C1 segment of cervical spinal cord (tissue), 14 donors: ENCODE measurements at regions not wholly inside any gene's neighbourhood (a gene's known extent, or its start where the extent isn't known, plus 50 kb on each side); places are given as distances from the start of the nearest gene placed in this dataset.
A peak's percentile ranks its signal among the peaks of the same experiment; 100 is the strongest.

Experiments
- DNase-seq, 14 donors: peaks; one replicate each; lab custom pipeline; 2025; lab: John Stamatoyannopoulos, UW

- DNase-seq: no peak
These were observed 561.5 kb downstream of the BCOR start for GRCh38 chrX:39536211-39536610.

- no peak for DNase-seq
These were observed 555.9 kb downstream of the BCOR start for GRCh38 chrX:39541881-39542280.

GRCh38 chrX:39542316-39542715 is 555.4 kb downstream of the BCOR start:
- DNase-seq: no peak

- no peak for DNase-seq
These were observed 546.9 kb downstream of the BCOR start for GRCh38 chrX:39550795-39551361.

- DNase-seq: no peak
These were observed 546.0 kb downstream of the BCOR start for GRCh38 chrX:39551762-39552161.

- no peak for DNase-seq
These were observed 542.3 kb downstream of the BCOR start for GRCh38 chrX:39555431-39555830.

GRCh38 chrX:39556056-39556455 is 541.7 kb downstream of the BCOR start:
- DNase-seq: no peak

GRCh38 chrX:39559229-39559628 is 538.5 kb downstream of the BCOR start:
- DNase-seq: no peak

GRCh38 chrX:39560271-39560670 is 537.5 kb downstream of the BCOR start:
- DNase-seq: no peak

- DNase-seq: no peak
These were observed 534.6 kb downstream of the BCOR start for GRCh38 chrX:39563178-39563577.

GRCh38 chrX:39564751-39565150 is 533.0 kb downstream of the BCOR start:
- DNase-seq: no peak

- no peak for DNase-seq
These were observed 523.6 kb downstream of the BCOR start for GRCh38 chrX:39574178-39574577.

- DNase-seq: peak in 9 of 14 donors; percentile 4 to 55 (median 26)
These were observed 521.5 kb downstream of the BCOR start for GRCh38 chrX:39576041-39576872.

GRCh38 chrX:39577206-39577984 is 520.4 kb downstream of the BCOR start:
- peak in 1 of 14 donors; percentile 30 for DNase-seq

- no peak for DNase-seq
These were observed 519.5 kb downstream of the BCOR start for GRCh38 chrX:39577985-39578869.

GRCh38 chrX:39580043-39580442 is 517.7 kb downstream of the BCOR start:
- DNase-seq: peak in 1 of 14 donors; percentile 44

- DNase-seq: no peak
These were observed 516.3 kb downstream of the BCOR start for GRCh38 chrX:39581411-39581810.

GRCh38 chrX:39582091-39582490 is 515.7 kb downstream of the BCOR start:
- DNase-seq: no peak

- no peak for DNase-seq
These were observed 514.8 kb downstream of the BCOR start for GRCh38 chrX:39582976-39583375.

- DNase-seq: no peak
These were observed 511.9 kb downstream of the BCOR start for GRCh38 chrX:39585808-39586207.

- no peak for DNase-seq
These were observed 511.4 kb downstream of the BCOR start for GRCh38 chrX:39586359-39586758.
